Tibial nerve (tissue), 4 donors: ENCODE measurements at regions not wholly inside any gene's neighbourhood (a gene's known extent, or its start where the extent isn't known, plus 50 kb on each side); places are given as distances from the start of the nearest gene placed in this dataset.

Source experiments
- CTCF ChIP-seq, 5 experiments: fragments of 200-600 bp in 3 of 5; fragments of 450-650 bp in 2 of 5; sonication (generic) in 3 of 5; IDR thresholded peaks; one replicate each; pipeline ENCODE4 v1.5.1; 2016 to 2019; ENCODE audit warnings: antibody characterized with exemption in 5 of 5, mild to moderate bottlenecking in 3 of 5, moderate library complexity in 2 of 5
- EP300 ChIP-seq, 2 donors: sonication (generic); formaldehyde crosslinking; IDR thresholded peaks; one replicate each; pipeline ENCODE4 v1.6.1; 2017; ENCODE audit warnings: antibody characterized with exemption in 2 of 2, mild to moderate bottlenecking in 1 of 2

DNA sequence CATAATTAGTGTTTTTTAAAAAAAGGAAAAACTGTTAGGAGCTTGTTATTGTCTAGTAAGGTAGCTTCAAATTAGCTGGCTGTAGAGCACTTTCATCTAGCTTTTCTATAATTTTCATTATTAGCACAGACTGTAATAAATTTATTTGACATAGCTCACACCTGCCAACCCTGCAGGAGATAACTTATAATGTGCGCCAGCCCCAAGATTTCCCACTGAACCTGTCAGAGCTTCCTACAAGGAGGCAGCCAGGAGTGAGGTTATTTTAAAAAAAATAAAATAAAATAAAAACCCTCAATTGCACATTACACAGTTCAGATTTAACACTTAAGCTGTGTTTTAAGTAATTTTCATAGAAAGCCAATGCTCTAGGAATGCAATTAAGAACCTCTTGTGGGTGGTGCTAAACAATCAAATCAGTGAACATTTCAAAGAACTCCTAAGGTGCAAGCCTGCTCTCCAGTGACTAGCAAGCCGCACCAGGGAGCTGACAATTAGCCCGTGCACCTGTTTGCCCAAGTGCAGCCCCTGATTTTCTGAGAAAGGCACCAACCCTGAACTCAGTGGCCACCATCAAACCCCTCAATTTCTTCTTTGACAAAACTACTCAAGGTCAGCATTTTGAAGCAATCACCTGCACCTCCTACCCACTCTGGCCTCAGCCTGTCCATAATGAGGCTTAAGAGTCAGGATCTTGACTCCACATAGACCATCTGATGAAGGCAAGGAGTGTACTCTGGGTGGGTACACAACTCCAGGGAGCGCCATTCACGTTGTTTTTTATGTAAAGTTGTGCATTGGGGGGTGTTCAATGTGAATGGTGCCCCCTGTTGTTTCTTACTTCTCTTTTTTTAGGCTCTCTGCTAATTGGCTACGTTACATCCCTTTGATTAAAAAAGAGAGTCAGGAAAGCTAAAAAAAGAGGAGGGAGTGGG lies 385.3 kb upstream of the WWC1 start:
- TF ChIP-seq CTCF (IDR thresholded peaks at IDR 0.05) (no peak), EP300 (IDR thresholded peaks at IDR 0.05) (no peak)
